Calu3 (cell line): ENCODE measurements at regions not wholly inside any gene's neighbourhood (a gene's known extent, or its start where the extent isn't known, plus 50 kb on each side); places are given as distances from the start of the nearest gene placed in this dataset.

Source experiments
- BruUV-seq: library from RNA; stranded (reverse); fragments of 400-500 nt; replicated peaks from 2 replicates; lab custom pipeline; 2021; lab: Mats Ljungman, UMichigan
- CTCF ChIA-PET: fragments of 300-600 bp; sonication (Branson Sonifier 250); formaldehyde crosslinking; loops from one replicate; lab custom pipeline; 2022; ENCODE audit warnings: antibody characterized with exemption; lab: Charles Lee
- DNase-seq: peaks from one replicate; pipeline ENCODE4 v3.0.0; 2022
- H3K27ac Mint-ChIP-seq: one replicate; pipeline ENCODE4 v1.8.0; 2022; ENCODE audit warnings: mixed read lengths; ENCODE audit not compliant: unreplicated experiment
- H3K27me3 Mint-ChIP-seq: one replicate; pipeline ENCODE4 v1.8.0; 2022; ENCODE audit warnings: mixed read lengths; ENCODE audit not compliant: unreplicated experiment
- H3K36me3 Mint-ChIP-seq: one replicate; pipeline ENCODE4 v1.8.0; 2022; ENCODE audit warnings: mild to moderate bottlenecking, moderate library complexity, mixed read lengths; ENCODE audit not compliant: insufficient read depth, unreplicated experiment
- H3K4me1 Mint-ChIP-seq: one replicate; pipeline ENCODE4 v1.8.0; 2022; ENCODE audit warnings: mild to moderate bottlenecking, low read depth, mixed read lengths; ENCODE audit not compliant: unreplicated experiment
- H3K4me3 Mint-ChIP-seq: one replicate; pipeline ENCODE4 v1.8.0; 2022; ENCODE audit warnings: mild to moderate bottlenecking, low read depth, moderate library complexity, mixed read lengths; ENCODE audit not compliant: unreplicated experiment
- H3K9me3 Mint-ChIP-seq: one replicate; pipeline ENCODE4 v1.8.0; 2022; ENCODE audit warnings: low read depth, mixed read lengths; ENCODE audit not compliant: unreplicated experiment
- intact Hi-C: fragments of 100-400 bp; cut with micrococcal nuclease; formaldehyde crosslinking; loops from one replicate; pipeline ENCODE4 v1.10.0; 2022; ENCODE audit not compliant: unreplicated experiment
- TF ChIP-seq, protein P1 (sequence below): fragments of 200-600 bp; IDR thresholded peaks from one replicate; pipeline ENCODE4 v1.8.0; 2022; ENCODE audit warnings: antibody characterized with exemption; ENCODE audit not compliant: unreplicated experiment

DNA sequence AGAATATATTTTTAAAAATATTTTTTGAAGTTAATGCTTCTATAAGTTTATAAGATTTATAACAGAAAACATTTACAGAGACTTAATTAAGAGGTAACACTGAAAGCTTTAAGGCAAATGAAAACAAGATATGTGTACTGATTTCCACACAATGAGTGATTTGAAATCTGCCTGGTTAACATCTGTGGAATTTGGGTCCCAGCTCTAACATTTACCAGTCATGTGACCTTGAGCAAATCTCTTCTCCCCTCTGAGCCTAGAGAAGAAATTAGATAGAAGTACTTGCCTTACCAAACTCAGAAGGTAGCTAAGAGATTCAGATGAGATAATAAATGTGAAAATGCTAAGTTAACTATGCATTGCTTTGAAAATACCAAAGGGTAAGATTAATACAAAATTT, 458.8 kb upstream of the LCORL start:
- Mint-ChIP-seq H3K27me3 (no peaks in the 10 kb centered on the region), H3K9me3 (peaks cover 6% of the 10 kb centered on the region), H3K4me3 (no peak overlapping the region), H3K4me1 (no peaks in the 10 kb centered on the region), H3K36me3 (no peaks in the 10 kb centered on the region), H3K27ac (no peak overlapping the region)
- BruUV-seq, result no TSS peak
- CTCF ChIA-PET, result no interaction called here
- intact Hi-C loops, result no loop called here
- DNase-seq, result no peak
- TF ChIP-seq, protein P1, sequence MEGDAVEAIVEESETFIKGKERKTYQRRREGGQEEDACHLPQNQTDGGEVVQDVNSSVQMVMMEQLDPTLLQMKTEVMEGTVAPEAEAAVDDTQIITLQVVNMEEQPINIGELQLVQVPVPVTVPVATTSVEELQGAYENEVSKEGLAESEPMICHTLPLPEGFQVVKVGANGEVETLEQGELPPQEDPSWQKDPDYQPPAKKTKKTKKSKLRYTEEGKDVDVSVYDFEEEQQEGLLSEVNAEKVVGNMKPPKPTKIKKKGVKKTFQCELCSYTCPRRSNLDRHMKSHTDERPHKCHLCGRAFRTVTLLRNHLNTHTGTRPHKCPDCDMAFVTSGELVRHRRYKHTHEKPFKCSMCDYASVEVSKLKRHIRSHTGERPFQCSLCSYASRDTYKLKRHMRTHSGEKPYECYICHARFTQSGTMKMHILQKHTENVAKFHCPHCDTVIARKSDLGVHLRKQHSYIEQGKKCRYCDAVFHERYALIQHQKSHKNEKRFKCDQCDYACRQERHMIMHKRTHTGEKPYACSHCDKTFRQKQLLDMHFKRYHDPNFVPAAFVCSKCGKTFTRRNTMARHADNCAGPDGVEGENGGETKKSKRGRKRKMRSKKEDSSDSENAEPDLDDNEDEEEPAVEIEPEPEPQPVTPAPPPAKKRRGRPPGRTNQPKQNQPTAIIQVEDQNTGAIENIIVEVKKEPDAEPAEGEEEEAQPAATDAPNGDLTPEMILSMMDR, result no peak

DNA sequence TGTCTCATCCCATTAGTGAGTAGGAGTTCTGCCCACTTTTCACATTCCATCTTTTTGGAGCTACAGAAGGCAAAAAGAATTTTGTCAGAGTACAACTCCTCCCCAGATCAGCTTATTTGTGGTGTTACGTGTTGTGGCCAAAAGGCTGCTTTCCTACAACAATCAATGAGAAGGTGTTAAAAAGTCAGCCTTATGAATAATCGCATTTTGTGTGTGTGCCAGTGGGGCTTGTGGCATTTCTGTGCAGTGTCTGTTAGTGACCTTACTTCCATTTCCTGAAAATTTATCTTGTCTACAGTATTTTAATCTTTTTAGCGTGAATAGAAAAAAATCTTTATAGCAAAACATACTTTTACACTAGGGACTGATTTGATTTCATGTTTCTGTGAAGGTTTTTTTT, 458.3 kb upstream of the LCORL start:
- Mint-ChIP-seq H3K27me3 (no peaks in the 10 kb centered on the region), H3K27ac (no peak overlapping the region), H3K4me3 (no peak overlapping the region), H3K36me3 (no peaks in the 10 kb centered on the region), H3K4me1 (no peaks in the 10 kb centered on the region), H3K9me3 (peaks cover 6% of the 10 kb centered on the region)
- DNase-seq, result no peak
- CTCF ChIA-PET, result no interaction called here
- TF ChIP-seq, protein P1, result no peak
- intact Hi-C loops, result no loop called here
- BruUV-seq, result no TSS peak

DNA sequence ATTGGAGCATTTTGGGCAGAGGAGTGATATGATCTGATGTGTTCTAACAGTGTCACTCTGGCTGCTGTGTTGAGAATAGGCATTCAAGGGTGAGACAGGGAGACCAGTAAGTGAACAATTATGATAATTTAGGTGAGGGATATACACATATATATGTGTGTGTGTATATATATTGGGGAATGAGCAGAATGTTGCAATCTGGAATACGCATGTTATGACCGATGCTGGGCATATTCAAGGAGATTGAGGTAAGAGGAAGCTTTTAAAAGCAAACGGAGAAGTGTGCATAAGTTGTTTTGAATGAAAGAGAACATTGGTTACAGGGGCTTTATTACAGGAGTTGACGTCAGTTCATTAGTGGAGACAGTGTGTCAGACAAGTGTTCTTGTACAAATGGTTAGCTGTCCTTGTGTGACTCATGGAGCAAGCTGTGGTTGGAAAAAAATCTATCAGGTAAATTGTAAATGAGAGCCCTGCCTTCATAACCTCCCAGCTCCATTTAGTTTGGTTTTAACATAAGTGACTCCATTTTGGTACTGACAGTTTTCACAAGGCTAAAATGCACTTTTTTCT, 442.5 kb upstream of the LCORL start:
- no peaks in the 10 kb centered on the region for H3K36me3 Mint-ChIP-seq
- no TSS peak for BruUV-seq
- H3K9me3 Mint-ChIP-seq, result peaks cover 20% of the 10 kb centered on the region
- no peaks in the 10 kb centered on the region for H3K4me1 Mint-ChIP-seq
- no peak overlapping the region for H3K27ac Mint-ChIP-seq
- TF ChIP-seq, protein P1, result no peak
- no peaks in the 10 kb centered on the region for H3K27me3 Mint-ChIP-seq
- no peak for DNase-seq
- intact Hi-C loops, result no loop called here
- H3K4me3 Mint-ChIP-seq, result no peak overlapping the region
- CTCF ChIA-PET, result no interaction called here

DNA sequence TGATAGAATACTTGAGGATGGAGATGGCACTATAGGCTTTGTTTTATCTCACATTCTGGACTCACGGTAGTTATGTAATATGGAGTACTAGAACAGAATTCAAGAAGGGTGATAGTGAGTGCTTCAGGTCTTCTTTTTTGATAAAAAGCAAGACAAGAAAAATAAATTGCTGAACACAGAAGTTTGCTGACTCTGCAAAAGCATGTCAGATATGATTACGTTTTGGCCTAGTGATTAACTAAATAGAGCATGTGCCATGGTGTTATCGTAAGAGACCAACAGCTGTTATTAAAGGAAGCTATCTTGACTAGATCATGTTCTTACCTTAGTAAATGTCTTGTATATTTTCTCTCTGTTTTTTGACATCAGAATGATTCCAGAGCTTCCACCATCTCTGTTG, 436.9 kb upstream of the LCORL start:
- CTCF ChIA-PET, result no interaction called here
- TF ChIP-seq, protein P1, result no peak

More for the DNA sequence above, 436.9 kb upstream of the LCORL start:
- no peaks in the 10 kb centered on the region for H3K4me1 Mint-ChIP-seq
- DNase-seq, result no peak
- H3K4me3 Mint-ChIP-seq, result no peak overlapping the region
- intact Hi-C loops, result no loop called here
- H3K36me3 Mint-ChIP-seq, result no peaks in the 10 kb centered on the region
- H3K9me3 Mint-ChIP-seq, result peaks cover 7% of the 10 kb centered on the region
- no peaks in the 10 kb centered on the region for H3K27me3 Mint-ChIP-seq
- no peak overlapping the region for H3K27ac Mint-ChIP-seq
- no TSS peak for BruUV-seq
